ENCODE measurements at regions not wholly inside any gene's neighbourhood (a gene's known extent, or its start where the extent isn't known, plus 50 kb on each side); places are given as distances from the start of the nearest gene placed in this dataset.
"Not testable (repeated sequence)": the region's sequence is repeated elsewhere in the genome, so short reads cannot be mapped to it uniquely, and the experiment has no call there.

DNA sequence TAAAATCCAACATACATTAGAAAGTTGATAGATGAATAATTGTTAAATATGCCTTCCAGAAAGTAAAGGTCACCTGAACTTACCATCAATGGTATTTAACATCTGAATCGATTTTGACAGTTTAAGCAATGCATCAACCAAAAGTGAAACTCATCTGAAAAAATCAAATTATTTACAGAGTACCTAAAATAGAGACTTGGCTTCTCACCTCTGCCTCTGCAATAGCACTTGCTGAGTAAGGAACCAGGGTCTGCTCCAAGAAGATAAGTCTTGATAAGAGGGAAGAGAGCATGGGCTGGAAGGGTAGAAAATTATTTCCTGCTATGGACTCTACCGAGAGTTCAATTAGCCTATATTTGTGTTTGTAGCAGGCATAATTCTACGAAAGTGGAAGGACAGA is 868.3 kb downstream of the STIM2 start:
- no peak for DNase-seq (ENCODE audit: low spot score)

DNA sequence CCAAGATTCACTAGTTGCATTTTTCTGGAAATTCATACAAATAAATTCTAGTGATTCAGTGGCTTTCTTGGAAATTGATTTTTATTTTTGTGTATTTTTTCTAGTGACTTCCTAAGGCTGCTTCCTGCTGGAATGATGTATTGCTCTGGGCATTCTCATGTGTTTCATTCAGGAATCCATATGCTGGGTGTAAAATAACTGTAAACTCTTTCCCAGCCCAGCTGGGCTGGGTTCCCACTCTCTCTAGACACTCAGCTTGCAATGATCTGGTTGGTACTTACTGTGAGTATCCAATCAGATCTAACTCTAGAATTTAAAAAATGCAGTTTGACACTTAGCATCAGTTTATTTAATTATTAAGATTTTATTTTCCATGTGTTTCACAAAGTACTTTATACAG is 882.2 kb downstream of the STIM2 start:
- DNase-seq (ENCODE audit: low spot score) = no peak

DNA sequence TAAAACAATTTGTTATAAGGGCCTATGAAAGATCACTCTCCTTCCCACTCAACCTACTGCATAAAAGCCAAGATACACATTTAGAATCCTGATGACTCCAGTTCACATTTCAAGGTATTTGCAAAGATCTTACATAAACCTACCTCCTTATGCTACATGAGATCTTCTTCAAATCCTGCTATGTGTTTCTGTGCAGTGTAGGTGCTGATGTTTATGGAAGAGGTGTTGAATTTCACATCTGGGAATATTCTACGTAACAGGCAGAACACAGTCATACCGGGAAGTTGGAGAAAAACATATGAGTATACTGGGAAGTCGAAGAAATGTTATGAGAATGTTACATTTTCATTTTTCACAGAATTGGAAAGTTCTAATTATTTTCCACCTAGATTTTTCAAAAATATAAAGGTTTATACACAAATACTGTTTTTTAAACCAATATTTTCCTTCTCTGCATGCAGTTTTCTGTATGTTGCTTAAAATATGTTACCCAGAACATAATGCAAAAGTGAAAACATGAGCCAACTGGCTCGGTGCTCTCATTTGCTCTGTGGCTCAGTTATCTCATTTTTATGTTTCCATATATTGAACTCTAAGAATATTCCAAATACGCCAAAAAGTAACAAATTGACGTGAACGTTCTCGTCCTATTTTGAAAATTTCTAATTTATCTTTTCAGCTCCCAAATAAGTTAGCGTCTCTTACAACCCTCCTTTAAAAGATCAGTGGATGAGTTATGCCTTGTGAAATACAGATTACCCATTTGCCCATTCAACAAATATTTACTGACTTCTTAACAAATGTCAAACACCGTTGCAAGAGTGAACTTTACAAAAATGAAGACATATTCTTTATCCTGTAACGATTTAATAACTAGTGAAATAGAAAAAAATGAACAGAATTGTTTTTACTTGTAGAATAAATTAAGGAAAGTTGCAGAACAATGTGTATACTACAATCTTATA is 899.3 kb downstream of the STIM2 start:
- no peak for DNase-seq (ENCODE audit: low spot score)

DNA sequence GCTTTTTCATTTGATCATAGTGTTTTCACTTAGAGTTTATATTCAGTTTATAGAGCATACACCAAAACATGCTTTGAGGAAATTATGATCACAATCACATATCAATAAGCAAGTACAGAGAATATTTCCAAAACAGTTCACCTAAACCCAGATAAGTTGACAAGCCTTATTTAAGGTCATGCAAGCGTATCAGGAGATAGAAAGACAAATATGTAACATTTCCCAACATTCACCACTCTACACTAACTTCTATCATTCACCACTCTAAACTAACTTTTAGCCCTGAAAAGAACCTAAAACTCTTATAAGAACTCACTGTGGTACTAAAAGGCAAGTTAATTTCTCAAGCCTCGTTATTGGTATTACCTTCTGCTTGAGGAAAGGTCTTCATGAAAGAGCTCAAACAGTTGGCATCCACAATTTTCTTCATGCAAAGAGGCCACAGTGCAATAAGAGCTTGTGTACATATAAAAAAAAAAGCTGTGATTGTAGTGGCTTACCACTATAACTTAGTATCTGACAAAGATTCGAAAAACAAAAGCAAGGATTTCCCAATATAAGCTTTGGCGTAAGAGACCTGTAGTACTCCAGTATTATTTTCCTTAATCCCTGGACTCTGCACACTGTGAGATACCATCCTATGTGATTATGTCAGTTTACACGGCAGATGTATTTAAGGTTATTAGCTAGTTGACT is 903.3 kb downstream of the STIM2 start:
- no peak for DNase-seq (ENCODE audit: low spot score)

DNA sequence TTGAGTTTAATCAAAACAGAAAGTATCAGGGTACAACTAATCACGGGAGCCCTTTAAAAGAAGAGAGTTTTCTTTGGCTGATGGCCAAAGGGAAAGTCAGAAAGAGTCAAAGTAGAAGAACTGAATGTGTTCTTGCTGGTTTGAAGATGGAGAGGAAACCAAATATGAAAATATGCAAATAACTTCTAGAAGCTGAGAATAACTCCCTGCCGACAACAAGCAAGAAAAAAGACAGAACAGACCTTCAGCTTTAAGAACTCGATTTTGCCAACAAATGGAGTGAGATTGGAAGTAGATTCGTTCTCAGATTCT is 903.8 kb downstream of the STIM2 start:
- no peak for DNase-seq (ENCODE audit: low spot score)

DNA sequence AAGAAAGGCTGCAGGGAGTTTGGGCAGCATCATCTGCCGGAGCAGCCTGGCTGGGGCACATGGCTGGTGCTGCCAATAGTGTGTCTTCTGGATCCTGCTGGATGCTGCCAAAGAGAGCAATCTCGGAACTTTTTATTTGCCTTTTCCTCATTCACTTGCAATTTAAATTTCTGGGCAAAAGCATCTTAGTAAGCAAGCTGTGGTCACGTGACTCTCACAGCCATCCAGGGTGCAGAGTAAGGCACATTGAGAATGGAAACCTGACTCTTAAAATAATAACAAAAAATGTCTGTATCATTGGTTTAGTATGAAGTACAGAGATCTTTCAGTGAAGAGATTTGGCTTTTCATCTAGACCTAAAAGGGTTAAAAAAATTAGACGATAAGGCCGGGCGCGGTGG is 910.3 kb downstream of the STIM2 start:
- DNase-seq (ENCODE audit: low spot score) = no peak

DNA sequence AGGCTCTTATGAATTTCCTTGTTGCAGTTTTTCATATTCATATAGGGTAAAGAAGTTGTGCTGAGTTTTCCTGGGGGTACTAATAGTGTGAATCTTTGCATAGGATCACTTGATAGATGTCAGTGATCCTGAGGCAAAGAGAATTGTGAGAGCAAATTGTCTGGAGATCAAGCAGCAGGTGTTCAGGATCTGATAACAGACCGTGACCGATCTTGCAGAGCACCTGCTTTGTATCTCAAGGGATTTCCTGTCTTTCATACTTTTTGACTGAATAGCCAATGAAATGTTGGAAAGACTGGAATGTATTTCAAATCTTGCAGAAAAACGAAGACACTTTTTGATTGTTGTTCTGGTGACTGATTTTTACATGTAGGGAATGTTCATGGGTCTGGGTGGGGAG is 914.5 kb downstream of the STIM2 start:
- DNase-seq (ENCODE audit: low spot score) = no peak

DNA sequence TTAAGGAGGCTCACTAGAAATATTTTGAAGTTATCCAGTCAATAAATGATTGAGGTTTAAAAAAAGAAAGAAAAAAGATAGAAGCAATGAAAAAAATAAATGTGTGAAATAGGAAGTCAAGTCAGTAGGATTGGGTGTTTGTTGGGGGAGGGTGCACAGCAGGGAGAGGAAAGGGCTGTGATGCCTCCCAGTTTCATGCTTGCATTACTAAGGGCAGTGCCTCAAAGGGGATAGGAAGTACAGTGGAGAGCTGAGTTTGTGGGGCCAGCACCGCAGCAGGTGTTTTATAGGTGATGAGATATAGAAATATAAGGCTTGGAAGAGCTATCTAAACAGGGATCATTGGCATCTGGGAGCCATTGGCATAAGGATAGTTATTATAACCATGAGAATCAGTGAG is 919.2 kb downstream of the STIM2 start:
- DNase-seq (ENCODE audit: low spot score) = no peak

DNA sequence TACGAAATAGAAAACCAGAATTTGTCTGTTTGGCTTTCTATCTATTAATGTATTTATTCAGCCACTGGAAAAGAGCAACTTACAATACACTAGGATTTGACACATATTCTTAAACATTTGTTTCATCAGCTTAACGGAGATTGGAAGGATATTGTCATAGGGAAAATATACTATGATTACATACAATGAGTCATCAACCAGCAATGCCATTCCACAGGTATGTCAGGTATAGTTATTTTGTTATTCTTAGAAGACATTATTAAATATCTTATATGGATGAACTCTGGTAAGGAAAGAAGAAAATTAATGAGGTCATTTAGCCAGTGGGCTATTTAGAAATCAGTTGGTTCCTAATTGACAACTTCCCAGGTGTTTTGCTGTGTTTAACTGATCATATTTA is 926.6 kb downstream of the STIM2 start:
- no peak for DNase-seq (ENCODE audit: low spot score)

DNA sequence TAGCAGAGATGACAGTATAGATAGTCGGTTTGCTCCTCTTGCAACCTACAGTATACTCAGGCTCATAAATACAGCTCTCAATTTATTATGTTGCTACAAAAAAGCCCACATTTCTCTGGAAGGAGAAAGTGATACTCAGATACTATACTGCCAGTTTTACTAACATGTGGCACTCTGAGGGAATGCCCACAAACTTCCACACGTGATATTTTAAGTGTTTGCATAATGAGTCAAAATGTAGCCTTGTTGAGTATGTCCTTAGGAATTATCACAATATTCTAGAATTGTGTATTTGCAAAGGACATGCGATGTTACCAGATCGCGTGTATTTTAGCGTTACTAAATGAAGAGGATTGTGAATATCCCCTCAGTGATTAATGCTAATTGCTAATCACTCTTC is 929.1 kb downstream of the STIM2 start:
- DNase-seq (ENCODE audit: low spot score) = no peak

DNA sequence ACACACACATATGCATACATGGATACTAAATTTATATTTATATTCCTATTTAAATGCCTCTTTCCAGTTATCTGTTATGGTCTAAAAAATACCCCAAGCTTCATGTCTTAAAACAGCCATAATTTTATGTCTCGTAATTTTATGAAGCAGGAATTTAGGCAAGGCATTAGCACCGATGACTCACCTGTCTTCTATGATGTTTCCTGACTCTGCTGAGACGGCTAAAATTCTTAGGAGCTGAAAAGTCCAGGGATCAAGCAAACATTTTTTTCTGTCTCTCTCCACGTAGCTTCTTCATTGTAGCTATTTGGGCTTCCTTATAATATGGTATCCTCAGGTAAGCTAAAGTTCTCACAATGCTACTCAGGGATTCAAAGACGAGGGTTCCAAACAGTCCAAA is 930.3 kb downstream of the STIM2 start:
- no peak for DNase-seq (ENCODE audit: low spot score)

DNA sequence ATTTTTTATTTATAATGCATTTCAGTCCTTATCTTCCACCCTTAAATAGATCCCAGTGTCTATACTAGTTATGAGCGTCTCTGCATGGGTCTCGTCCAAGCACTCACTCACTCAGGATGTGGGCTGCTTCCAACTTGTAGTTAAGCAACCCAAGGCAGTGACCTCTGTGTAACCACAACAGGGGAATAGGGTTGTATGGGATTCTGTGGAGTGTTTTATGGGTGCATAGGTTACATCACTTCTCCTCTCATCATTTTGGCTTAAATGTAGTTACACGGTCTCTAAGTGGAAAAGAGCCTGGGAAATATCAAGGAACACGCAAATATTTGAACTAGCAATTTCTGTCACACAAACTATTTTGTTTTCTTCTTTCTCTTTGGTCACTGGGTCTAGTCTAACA is 931.0 kb downstream of the STIM2 start:
- DNase-seq (ENCODE audit: low spot score) = no peak

DNA sequence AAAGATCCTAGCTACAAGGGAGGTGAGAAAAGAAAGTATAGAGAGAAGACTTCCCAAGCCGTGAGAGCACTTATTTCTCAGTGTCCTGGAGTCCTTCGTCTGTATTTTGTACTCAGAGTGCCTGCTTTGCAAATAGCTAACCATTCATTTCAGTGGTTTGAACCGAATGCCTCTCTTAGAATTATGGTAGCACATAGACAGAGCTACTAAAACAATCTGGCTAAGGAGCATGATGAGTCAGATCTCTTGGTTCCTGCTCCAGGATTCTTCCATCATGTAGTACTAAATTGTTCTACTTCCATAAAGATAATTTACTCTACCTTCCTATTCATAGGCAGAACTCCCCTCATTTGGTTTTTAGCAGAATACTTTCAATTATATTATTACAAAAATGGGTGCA is 946.6 kb downstream of the STIM2 start:
- no peak for DNase-seq (ENCODE audit: low spot score)

DNA sequence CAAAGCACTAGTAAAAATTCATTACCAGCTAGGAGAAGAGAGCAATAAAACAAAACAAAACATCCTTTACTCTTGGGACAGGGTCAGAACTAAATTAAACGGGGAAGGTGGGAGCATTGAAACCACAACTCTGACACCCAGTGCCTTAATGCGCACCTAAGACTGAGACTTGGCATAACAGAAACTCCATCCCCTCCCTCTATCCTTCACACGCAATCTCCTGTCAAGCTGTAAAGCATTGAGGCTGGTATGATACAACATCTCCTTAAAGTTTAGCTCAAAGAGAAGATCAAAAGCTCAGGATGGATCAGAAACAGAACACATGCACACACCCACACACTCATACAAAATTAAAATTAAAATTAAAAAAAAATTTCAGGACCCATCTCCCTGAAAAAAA is 951.3 kb downstream of the STIM2 start:
- DNase-seq (ENCODE audit: low spot score) = no peak

DNA sequence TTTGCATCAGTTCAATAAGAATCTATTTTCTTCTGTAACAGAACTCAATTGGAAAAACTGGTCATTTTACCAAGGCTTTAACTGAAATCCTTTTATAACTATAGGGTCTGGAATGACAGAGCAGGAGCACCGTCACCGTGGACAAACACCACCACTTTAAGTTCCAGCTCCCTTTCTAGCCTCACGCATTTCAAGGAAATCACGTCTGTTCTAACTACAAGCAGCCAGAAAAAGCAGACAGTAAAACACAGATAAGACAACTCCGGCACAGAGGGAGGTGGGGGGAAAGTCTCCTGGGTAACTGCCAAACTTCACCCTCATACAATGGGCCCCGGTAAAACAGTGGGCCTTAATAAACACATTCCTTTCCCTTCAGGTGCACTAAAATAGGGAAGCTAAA is 952.6 kb downstream of the STIM2 start:
- not testable (repeated sequence) for DNase-seq (ENCODE audit: low spot score)

DNA sequence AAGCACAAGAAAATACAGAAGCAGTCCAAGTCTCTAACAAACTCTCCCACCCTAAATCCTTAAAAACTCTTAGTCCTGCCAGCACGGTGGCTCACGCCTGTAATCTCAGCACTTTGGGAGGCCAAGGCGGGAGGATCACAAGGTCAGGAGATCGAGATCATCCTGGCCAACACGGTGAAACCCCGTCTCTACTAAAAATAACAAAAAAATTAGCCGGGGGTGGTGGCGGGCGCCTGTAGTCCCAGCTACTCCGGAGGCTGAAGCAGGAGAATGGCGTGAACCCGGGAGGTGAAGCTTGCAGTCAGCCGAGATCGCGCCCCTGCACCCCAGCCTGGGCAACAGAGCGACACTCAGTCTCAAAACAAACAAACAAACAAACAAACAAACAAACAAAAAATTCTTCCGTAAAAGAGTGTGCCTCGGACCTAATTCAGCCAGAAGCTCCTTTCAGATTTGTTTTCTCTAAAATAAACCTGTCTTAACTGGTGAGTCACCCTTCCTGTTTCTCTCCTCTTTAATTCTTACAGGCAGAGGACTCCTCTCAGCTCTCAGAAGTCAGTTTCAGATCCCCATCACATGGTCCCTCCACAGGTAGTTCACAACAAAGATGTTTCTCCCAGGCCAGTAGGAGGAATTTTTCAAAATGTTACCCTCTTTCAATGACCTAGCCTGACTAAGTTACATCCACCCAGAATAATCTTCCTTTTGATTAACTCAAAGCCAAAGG is 953.2 kb downstream of the STIM2 start:
- not testable (repeated sequence) for DNase-seq (ENCODE audit: low spot score)

DNA sequence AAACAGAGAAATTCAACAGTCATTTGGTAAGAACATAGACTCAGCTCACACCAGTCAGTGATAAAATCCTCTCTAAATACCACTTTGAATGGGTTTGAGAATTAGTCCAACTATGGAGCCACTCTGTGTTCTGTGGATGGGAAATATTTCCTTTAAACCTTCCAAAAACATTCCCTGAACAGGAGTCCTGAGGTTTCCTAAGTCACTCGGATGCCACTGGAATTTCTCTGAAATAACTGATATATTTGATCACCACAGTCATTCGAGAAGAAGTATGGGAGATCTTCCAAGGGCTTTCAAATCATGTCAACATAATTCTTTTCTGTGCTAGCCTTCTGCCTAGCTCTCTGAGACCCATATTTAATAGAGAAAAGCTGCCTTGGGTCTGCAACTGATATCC is 958.6 kb downstream of the STIM2 start:
- no peak for DNase-seq (ENCODE audit: low spot score)

DNA sequence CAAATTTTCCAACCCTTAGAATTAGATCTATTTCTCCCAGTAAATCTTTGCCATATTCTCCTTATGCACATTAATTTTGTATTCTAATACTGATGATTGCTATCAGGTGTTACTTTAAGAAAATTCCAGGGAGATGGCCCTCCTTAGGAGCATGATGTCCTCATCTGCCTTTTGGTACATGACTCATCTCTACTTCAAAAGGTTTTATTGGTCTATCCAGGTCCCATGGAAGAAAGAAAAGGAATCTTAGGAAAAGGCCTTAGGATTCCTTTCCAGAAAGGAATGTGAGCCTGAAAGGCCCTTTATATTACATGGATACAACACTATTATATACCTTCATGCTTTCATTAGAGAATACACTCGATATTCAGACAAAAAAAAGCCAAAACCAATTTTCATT is 968.2 kb downstream of the STIM2 start:
- DNase-seq (ENCODE audit: low spot score) = no peak

DNA sequence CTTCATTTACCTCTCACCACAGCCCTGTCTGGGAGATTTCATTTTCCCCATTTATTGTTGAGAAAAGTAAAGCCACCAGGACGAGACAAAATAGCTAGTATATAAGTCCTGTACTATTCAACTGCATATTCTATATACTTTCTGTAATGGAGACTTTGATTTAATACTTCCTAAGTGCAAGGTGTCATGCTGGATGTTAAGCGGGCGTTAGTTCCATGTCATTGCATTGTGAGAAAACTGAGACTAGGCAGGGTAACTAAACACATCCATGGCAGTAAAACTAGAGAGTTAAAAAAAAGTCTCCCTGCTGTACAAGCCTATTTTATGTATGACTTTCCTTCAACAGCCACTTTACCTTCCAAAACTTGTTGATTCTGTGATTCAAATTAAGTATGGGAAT is 969.6 kb downstream of the STIM2 start:
- no peak for DNase-seq (ENCODE audit: low spot score)

DNA sequence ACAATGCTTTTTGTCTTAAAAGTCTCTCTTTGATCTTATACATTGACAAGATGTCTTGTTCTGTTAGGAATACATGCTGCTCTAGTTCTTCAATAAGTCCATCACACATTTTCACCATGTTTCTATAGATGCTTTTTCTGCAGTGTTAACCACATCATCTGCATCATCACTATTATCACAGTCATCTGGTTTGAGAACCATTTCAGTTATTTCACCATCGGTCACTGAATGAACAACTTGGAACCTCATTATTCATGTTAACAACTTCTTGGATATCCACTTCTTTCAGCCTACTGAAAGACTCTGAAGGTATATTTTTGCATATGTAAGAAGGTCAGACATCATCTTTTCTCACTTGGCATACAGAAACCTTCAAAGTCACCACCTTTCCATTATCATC is 975.2 kb downstream of the STIM2 start:
- no peak for DNase-seq (ENCODE audit: low spot score)

DNA sequence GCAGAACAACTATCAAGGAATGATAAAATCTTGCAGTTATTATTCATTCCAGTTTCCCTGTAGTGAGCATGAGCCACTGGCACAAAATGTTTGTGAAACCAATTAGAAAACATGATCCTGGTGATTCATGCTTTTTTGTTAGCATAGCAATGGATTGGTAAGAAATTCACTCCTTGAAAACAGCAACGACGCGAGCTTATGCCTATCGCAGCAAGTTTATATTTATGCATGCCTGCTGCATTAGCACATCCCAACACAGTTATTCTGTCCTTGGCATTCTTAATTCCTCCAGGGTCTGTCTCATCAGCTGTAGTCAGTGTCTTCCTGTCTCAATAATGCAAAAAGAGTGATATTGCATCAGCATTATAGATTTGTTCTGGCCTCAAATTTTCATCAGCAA is 975.9 kb downstream of the STIM2 start:
- no peak for DNase-seq (ENCODE audit: low spot score)

DNA sequence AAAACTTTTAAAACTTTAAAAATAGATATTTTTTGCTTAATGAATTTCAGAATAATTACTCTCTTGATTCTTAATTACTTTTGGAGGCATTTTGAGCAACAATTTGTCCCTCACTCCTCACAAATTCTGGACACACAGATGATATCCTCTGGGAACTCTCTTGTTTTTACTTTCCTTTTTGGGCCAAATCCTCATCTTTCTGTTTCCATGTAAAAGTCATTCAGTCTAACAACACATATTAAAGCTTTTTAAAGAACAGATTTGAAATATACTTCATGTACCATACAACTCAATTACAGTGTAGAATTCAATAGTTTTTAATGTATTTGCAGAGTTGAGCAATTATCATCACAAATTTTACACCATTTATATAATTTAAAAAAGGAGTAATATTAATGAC is 983.1 kb downstream of the STIM2 start:
- no peak for DNase-seq (ENCODE audit: low spot score)

DNA sequence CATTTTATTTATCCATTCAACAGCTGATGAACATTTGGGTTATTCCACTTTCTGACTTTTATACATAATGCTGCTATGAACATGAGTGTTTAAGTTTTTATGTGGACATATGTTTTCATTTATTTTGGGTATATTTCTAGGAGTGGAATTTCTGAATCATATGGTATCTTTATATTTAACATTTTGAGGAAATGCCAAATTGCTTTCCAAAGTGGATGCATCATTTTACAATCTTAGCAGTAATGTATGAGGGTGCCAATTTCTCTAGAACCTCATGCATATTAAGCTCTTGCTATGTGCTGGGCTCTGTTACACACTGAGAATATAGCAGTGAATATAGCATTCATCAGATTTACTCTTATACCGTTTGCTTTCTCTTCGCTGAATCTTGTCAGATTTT is 983.7 kb downstream of the STIM2 start:
- DNase-seq (ENCODE audit: low spot score) = no peak

Data from iPS-NIHi11 (cell line).